Glomerular visceral epithelial cell (primary cell): ENCODE measurements at regions not wholly inside any gene's neighbourhood (a gene's known extent, or its start where the extent isn't known, plus 50 kb on each side); places are given as distances from the start of the nearest gene placed in this dataset.

Source experiments
- DNase-seq: peaks from one replicate; pipeline ENCODE4 v3.0.0-alpha.2; 2016; ENCODE audit errors: extremely low spot score

DNA sequence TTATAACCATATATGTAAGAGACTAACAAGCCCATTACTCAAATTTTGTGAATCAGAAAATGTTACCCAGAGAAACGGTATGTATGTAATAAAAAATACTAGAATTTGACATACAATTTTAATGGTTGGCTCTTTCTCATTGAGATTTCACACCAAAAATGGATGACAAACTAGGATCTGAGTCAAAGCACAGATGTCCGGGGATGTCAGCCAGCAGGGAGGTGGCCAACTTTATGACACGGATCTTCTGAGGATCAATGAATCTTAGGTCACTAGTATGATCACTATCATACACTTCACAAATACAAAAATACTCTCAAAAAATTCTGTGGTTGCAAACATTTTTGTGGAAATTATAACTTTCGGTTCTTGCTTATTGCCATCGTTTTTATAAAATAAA is 173.5 kb upstream of the NFE2L3 start:
- DNase-seq, result no peak

DNA sequence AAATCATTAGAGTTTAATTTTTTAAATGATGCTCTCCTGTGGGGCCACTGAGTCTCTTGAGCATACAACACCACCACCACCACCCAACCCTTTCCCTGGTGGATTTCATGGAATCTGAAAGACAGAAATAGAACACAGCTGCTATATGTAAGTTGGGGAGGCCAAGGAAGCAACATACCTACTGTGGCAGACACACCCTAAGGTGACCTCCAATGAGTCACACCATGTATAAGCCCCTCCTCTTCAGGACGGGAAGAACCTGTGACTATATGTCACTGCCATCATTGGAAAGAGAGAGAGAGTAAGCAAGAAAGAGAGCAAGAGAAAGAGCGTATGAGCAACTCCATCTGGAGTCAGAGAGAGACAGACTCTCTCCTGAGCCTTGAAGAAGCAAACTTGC is 172.4 kb upstream of the NFE2L3 start:
- no peak for DNase-seq

DNA sequence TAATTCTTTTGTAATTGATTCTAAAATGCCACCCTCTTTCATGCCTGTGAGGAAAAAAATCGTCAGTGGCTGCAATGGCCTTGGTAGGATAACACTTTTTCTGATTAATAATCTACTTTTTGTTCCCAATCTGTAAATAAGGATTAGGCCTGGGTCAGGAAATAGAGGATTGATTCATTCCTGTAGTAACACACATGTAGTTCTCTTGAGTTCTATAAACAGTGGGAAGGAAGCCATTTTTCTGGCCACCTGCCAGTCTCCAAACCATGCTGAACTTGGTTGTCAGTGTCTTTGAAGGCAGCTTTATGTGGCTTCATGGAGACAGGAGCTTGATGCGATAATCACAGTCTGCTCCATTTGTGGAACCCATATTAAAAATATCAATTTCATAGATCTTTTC is 169.3 kb upstream of the NFE2L3 start:
- DNase-seq, result no peak

DNA sequence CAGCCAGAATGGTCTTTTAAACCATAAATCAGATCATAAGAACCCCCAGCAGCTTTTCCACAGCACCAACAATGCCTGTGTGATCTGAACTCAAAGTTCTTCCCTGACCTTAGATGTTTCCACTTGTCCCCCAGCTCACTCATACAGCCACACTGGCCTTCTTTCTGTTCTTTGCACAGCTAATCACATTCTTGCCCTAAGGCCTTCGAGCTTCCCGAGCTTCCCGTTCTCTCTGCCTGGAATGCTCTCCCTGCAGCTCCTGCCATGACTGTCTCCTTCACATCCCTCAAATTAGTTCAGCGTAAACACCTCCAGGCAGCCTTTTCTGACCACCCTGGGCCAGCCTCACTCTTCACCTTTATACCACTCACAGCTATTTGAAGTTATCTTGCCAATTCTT is 166.8 kb upstream of the NFE2L3 start:
- DNase-seq, result no peak

DNA sequence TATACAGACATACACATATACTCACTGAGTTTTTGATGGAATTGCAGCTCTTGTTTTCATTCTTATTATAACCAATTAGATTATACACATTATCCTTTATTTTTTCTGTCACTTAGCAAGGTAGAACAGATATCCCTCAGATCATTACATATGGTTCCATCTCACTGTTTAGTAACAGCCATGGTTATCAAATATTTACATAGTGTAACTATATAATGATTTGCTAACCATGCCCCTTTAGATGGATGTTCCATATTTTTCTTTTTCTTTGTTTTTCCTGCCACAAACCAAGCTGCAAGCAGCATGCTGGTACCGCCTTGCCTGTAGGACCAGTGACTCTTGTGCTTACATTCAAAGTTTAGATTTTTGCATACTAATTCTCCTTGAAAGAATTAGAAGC is 163.4 kb upstream of the NFE2L3 start:
- no peak for DNase-seq

DNA sequence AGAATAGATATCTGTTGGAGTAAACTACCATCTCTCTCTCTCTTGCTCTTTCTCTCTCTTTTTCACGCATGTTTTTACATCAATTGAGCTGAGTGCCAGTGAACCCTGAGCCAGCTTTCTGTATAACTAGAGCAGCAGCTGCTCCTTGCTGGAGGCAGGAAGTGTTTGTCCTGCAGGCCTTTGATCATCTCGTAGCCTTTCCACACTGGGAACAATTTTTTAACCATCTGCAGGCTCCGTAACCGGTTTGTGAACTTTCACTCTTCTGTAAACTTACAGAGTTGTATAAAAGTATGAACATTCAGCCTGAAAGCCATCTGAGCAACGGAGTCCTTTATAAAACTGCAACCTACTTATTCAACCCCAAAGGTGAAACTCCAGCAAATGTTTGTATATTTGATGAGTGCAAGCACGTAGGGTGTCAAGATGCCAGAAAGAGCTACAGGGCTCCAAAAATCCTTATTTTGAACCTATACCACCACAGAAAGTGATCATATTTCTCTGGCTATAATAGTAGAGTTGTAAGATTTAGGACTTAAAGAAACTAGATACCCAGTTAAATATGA is 162.8 kb upstream of the NFE2L3 start:
- DNase-seq, result no peak

DNA sequence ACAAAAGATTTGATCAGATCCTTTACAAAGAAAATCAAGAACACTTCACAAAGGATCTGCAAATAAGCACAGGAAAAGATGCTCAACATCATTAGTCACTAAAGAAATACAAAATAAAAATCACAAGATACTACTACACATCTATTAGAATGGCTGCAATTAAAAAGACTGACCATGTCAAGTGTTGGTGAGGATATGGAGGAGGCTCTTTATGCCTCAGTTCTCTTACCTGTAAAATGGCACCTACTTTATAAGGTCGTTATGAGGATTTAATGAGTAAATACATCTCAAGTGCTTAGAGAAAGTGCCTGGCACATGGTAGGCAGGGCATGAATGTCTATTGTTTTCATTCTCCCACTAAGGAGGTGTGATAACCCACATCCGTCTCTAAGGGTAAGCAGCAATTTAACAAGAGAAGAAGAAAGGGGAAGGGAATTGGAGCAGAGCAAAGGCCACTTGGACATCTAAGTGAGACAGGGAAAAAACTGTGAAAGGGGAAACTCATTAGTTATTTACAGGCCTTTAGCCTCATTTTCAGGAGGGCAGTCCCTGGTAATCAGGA is 157.5 kb upstream of the NFE2L3 start:
- DNase-seq, result no peak

DNA sequence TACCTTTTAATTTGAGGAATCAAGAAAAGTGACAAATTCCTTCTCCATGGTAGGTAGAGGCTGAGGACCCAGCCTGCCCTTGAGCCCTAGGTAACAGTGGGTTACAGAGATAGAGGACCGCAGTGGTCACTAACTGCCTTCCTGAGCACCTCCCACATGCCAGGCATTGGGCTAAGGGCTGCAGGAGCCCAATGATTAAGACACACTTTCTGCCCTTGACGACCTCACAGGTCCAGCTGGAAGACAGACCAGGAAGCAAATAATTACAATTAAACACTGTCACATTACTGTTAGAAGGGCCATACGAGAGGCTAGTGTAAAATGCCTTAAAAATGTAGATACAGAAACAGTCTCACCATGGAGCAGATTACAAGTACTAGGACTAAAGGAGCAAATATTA is 156.8 kb upstream of the NFE2L3 start:
- DNase-seq, result no peak

DNA sequence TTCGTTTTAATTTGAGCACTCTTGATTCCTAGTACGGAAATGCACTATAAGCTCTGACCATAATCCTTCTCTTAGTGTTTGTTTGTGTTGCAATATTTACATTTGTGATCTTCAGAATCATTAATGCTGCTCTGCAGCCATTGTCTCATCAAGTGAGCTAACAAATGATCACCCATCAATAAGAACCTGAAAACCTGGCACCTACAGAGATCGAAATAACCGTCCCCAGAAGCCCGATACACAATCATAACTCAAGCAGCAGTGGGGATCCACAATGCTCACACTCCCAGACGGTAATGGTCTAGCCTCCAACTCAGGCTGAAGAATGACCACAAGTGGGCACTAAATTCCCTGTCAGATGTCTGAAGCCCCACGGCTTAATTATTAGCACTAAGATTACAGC is 156.0 kb upstream of the NFE2L3 start:
- no peak for DNase-seq

DNA sequence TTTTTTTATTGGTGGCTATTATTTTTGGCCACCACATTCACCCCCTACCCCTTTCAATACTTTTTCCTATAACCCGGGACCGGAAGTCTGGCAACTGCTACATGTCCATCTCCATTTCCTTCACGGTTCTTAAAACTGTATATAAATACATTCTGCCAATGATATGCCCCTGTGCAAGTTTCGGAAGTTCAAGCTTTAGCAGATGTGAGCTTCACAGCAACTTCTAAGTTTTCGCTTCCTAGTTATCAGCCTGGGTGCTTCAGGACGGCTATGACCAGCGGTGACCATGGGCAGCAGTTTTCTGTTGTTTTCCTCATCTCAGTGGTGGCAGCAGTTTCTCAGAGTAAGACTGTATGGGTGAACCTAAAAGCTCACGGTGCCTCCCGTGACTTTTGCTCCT is 153.5 kb upstream of the NFE2L3 start:
- no peak for DNase-seq

DNA sequence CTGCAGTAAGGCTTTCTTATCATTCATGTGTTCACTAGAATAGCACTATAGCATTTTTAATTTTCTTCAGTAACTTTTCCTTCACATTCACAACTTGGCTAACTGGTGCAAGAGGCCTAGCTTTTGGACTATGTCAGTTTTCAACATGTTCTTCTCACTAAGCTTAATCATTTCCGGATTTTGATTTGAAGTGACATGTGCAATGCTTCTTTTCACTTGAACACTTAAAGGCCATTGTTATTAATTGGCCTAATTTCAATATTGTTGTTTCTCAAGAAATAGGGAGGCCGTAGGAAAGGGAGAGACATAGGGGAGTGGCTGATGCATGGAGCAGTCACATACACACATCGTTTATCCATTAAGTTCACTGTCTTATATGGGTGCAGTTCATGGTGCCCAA is 151.2 kb upstream of the NFE2L3 start:
- no peak for DNase-seq

DNA sequence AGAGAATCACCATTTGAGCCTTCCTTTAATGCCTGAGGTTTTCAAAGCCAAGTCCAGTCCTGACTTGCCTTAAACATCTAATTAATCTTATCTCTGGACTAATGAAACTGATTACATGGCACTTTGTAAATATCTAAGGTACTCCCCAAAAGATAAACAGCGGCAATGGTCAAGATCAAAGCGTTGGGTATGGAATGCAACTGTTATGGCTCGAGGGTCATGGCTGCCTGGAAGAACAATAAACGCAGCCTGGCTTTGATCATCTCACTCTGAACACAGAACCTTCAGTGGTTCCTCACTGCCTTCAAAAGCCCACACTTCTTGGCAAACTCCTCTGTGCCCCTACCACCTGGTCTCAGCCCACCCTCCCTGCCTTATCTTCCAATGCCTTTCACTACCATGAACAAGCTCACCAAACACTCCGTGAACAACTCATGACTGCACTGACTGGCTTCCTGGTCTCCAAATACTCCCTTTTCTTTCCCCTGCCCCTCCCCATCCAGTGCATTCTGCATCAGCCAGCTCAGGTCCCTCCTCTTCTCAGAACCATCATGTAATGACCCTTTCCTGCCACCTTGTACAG is 150.2 kb upstream of the NFE2L3 start:
- DNase-seq, result no peak

DNA sequence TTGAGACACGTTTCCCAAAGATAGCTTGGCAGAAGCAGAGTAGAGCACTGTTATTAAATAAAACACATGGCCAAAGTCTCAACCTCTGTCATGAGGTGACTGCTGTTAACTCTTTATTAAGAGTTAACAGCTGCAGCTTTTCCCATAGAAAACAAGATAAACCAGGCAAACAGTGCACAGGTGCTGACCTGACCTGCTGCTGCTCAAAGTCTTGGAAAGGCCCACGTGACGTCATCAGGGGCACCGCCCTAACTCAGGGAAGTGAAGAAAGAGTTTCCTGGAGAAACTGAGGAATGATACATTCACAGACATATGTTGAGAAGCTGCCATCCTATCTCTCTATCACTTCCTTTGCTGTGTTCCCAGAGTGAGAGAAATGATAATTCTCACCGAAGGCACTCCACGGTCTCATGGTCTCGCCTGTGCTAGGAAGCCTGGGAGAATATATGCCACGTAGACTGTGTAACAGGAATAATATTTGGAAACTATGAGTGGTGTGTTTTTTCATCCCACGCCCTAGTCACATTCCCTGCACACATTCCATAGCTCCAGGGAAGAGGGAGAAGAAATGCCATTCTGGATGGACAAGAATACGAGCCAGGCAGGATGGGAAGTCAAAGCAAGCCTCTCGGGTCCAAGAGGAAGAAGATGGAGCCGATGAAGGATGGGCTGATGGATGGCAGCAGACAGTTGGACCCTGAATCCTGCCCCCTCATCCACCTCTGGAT is 146.2 kb upstream of the NFE2L3 start:
- DNase-seq, result no peak

DNA sequence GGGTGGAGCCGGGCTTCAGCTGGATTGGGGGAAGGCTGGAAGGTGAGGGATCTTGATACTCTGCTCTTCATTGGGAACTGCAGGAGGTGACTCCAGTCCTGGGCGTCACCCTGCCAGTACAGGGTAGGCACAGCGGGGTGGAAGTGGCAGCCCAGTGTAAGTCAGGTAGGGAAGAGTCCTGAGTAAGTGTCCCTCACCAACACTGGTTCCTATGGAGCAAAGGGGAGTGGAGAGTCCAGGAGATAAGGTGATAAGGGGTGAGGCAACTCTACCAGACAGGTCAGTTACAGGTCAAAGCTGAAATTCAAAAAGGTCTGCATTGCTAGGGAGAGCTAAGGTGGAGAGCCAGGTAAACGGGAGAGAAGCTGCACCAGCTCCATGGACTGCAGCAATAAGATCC is 145.6 kb upstream of the NFE2L3 start:
- DNase-seq, result no peak

DNA sequence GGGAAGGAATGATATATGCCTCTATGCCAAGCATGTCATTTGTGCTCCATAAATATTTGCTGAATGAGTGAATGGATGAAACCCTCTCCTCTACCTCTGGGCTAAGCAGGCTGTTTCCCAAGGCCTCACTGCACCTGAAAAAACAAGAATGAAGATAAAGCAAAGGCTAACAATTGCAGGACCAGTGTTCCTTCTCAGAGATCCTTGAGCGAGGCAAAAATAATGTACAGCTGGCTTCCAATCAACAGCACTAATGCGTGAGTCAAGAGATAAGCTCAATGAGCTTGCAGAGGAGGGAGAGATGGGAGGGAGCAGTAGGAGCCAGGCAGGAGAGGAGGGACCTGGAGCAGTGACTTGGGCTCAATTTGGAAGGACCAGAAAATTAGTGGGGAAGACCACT is 144.5 kb upstream of the NFE2L3 start:
- no peak for DNase-seq

DNA sequence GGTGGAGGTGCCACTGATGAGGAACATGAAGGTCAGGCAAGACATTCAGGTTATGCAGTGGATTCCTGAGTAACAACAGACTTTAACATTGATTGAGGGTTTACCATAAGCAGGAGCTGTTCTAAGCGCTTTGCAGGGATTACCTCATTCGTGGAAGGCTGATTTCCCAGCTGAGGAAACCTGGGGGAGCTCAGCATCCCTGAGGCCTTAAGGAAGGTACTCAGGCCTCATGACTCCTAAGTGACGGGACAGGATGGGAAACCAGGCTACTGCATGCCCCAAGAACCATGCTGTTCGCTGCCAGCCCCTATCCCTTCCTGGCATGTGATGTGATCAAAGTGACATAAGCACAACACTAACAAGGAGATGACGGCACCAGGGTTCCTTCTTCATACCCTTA is 143.6 kb upstream of the NFE2L3 start:
- no peak for DNase-seq

DNA sequence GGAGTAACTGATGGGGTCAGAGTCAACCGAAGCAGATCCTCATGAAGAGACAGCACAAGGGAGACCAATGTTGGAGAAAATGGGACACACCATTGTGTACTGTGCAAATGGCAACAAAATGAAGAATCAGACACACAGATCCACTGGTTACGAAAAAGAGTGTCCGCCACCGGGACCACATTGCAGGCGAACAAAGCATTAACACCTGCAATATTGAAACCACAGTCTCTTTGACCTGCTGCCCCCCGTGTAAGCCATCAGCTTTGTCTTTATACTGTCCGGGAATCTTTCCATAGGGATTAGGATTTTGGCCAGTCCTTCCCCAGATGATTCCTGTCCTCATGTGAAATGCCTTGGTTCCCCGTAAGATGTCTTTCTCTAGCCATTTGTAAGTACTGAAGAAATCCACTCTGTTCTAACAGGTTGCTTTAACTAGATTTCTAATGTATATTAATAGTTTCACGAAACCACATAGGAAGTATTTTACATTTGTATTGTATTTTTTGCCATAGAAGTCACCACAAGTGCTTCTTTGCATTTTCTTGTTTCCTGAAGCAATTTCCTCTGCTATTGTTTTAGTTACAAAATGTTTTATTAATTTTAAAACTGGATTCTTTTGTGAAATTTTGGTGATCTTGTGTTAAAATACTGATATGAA is 140.8 kb upstream of the NFE2L3 start:
- no peak for DNase-seq

DNA sequence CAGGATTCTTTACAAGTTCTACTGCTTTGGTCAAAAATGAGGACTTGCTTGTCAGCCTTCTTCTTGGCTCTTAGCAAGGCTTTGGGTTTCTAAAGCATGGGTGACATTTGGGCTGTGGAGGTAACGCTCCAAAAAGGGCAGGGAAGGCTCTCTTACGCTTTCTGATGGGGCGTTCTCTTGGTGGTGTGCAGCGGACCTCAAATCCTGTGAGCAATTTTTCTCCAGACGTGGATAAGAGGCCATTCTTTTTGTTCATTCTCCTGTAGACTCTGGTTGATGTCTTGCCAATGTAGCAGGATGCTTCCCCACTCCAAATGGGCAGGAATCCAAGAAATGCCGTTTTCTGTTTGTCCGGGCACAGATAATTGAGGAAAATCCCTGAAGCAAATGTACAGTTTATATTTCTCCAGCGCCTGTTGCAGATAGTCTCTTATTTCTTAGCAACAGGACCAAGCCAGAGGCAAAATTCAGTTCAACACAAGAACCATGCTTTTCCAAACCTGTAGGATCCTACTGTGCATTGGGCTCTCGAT is 138.4 kb upstream of the NFE2L3 start:
- peak; percentile 6 for DNase-seq

DNA sequence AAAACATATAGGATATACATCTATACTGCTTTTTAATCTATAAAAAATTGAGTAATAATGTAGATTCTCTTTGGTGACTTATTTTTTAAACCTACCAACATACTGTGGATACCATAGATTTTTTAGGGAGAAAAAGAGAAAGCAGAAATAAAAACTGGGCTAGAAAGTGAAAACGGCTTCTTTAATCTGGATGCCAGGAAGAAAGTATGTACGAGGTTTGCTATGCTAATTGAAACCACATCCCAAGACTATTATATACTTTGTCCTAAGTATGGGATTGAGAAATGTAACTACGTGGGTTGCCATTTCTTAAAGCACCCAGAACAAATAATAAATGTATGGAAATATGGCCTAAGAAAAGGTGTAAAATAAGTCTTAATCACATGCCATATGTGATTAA is 129.0 kb upstream of the NFE2L3 start:
- DNase-seq, result no peak

DNA sequence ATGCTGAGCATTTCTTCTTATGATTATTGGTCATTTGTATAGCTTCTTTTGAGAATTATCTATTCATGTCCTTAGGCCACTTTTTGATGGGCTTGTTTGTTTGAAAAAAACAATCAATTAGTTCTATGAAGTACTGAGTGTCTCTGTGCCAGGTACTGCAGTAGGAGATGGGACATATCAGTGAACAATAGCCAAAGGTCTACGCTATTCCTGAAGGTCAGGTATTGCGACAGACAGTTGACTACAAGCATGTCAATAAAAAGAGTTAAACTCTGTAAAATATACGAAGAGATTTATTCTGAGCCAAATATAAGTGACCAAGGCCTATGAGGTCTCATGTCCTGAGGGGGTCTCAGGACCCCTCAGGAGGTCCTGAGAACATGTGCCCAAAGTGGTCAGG is 122.1 kb upstream of the NFE2L3 start:
- no peak for DNase-seq

DNA sequence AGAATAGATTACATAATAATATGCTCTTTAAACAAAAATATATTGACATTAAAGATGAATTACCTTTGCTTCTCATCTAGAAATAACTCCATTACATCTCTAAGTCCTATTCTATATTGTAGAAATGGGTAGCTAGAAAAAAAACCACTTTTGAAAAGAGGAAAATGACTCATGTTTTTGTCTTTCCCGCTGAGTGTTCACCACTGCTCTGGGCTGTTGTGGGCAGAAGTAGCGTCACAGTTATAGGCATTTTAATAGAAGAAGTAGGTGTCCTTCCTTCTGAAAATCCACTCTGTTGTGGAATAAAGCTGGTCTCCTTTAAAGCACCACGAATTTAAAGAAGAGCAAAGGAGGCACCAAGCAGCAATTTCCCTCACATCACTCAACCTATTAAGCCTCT is 117.6 kb upstream of the NFE2L3 start:
- no peak for DNase-seq

DNA sequence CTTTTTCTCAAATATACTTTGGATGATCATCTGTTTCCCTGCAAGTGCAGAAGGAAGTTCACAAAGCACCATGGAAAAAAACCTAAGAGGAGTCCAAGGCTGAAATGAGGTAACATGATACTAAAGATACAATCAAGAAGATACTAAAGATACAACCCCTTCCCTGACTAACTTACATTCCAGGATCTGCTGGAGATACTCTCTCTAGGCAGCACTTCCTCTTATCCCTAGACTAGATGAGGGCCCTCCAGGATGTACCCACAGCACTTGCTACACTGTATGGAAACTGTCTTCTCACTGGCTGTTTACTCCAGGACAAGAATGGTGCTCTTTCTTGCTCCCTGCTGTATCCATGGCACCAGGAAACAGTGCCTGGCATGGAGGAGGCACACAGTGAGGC is 116.4 kb upstream of the NFE2L3 start:
- no peak for DNase-seq

DNA sequence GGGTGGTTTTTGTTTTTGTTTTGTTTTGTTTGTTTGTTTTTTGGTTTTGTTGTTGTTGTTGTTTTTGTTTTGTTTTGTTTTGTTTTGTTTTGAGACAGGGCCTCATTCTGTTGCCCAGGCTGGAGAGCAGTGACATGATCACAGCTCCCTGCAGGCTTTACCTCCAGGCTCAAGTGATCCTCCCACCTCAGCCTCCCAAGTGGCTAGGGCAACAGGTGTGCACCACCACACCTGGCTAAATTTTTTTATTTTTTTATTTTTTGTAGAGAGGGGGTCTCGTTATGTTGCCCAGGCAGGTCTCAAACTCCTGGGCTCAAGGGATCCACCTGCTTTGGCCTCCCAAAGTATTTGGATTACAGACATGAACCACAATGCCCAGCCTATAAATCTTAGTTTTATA is 115.9 kb upstream of the NFE2L3 start:
- DNase-seq, result no peak
